Natural killer cell treated with Interleukin-12 subunit alpha and Interleukin-12 subunit beta and Interleukin-15 and Interleukin-18, amount 100 ng/mL, for 72 hours (primary cell): ENCODE measurements at regions not wholly inside any gene's neighbourhood (a gene's known extent, or its start where the extent isn't known, plus 50 kb on each side); places are given as distances from the start of the nearest gene placed in this dataset.

Experiments
- ATAC-seq, 2 donors: fragments of 150-1000 bp; cut with Tn5 transposase in 1 of 2; sonication (Bioruptor Pico), chemical (Tn5 transposase) in 1 of 2; 2 replicates each; pipeline ENCODE4 v1.10.0; 2021
- DNase-seq: peaks from one replicate; pipeline ENCODE4 v3.0.0; 2022; ENCODE audit warnings: low spot score
- H3K27ac Mint-ChIP-seq, 2 donors: 1 replicate in 1 of 2; 2 replicates in 1 of 2; pipeline ENCODE4 v1.8.0; 2022; ENCODE audit warnings: mixed read lengths in 2 of 2, mild to moderate bottlenecking in 1 of 2, moderate library complexity in 1 of 2
- H3K27me3 Mint-ChIP-seq, 2 donors: 1 replicate in 1 of 2; 2 replicates in 1 of 2; pipeline ENCODE4 v1.8.0; 2022; ENCODE audit warnings: mixed read lengths in 2 of 2
- H3K36me3 Mint-ChIP-seq: one replicate; pipeline ENCODE4 v1.8.0; 2022; ENCODE audit warnings: mixed read lengths
- H3K4me1 Mint-ChIP-seq, 2 donors: 1 replicate in 1 of 2; 2 replicates in 1 of 2; pipeline ENCODE4 v1.8.0; 2022; ENCODE audit warnings: low read depth in 2 of 2, mixed read lengths in 2 of 2, mild to moderate bottlenecking in 1 of 2
- H3K4me3 Mint-ChIP-seq: one replicate; pipeline ENCODE4 v1.8.0; 2022; ENCODE audit warnings: mixed read lengths
- H3K9me3 Mint-ChIP-seq: 2 replicates; pipeline ENCODE4 v1.8.0; 2022; ENCODE audit warnings: mixed read lengths

DNA sequence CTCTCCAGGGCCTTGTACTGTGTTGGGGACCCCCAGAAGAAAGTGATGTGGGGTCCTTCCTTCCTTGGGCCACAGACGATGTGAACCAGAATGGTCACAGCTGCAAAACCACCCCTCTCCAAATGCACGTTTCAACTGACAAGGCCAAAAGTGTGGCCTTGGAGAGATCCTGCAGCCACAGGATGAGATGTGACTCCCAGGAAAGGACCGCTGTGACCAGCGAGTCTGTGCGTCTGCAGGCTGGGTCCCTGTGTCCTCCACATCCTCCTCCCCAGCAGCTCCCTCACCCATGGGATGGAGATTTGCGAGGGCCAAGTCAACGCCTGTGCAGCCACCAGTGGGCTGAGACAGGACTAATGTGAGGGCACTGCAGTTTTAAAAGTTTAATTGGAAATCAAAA is 247.0 kb downstream of the ERMARD start:
- H3K9me3 Mint-ChIP-seq, result peaks cover 6% of the 10 kb centered on the region
- no peak for ATAC-seq
- no peak overlapping the region for H3K27ac Mint-ChIP-seq
- H3K4me3 Mint-ChIP-seq, result no peak overlapping the region
- no peak for DNase-seq
- peaks cover 8% of the 10 kb centered on the region for H3K36me3 Mint-ChIP-seq
- H3K4me1 Mint-ChIP-seq, result peaks cover 0 to 6% of the 10 kb centered on the region in 2 donors
- peaks cover 0 to 10% of the 10 kb centered on the region in 2 donors for H3K27me3 Mint-ChIP-seq

DNA sequence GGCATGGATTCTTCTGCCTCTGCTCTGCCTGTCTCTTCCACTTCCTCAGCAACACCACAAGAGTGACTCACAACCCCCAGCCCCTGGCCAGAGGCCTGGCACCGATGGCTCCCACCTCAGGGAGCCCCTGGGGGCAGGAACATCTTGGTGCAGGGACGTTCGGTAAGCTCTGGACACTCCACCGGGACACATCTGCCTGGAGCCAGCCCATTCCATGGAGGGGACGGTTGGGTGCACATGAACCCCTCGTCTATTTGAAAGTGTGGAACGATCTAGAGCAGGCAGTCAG is 246.5 kb downstream of the ERMARD start:
- Mint-ChIP-seq H3K4me3 (no peak overlapping the region), H3K36me3 (peaks cover 8% of the 10 kb centered on the region), H3K27ac (no peak overlapping the region), H3K9me3 (peaks cover 6% of the 10 kb centered on the region), H3K27me3 (peaks cover 0 to 10% of the 10 kb centered on the region in 2 donors), H3K4me1 (peaks cover 0 to 6% of the 10 kb centered on the region in 2 donors)
- DNase-seq, result no peak
- no peak for ATAC-seq

DNA sequence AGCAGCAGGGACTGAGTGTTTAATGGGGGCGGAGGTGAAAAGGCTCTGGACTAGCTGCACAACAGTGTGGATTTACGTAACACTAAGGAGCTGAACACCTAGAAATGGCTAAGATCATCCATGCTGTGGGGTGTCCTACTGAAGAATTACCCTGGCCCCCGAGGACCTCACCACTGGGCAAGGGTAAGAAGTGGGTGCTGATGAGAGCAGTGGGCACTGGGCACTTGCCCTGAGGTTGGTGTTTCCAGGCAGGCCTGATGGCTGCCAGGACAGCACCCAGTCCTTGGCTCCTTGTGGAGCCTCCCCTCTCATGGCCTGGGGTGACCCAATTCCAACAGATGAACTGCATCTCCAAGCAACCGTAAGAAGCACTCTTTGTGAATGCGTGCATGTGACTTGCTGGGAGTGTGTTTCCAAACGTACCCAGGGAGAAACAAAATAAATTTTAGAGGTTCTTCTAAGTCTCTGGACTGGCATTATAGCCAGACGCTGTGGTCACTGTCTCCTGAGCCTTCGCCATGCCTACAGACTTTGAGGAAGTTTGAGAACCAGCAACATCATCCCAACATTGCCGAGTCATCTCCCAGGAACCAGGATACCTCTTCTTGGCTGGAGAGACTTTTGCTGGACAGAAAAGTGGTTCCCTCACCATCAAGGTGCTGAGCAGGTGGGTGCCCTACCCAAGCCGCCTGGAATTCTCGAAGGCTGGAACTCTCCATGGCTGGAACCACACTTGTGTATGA is 245.9 kb downstream of the ERMARD start:
- peaks cover 0 to 6% of the 10 kb centered on the region in 2 donors for H3K4me1 Mint-ChIP-seq
- no peak overlapping the region for H3K4me3 Mint-ChIP-seq
- peaks cover 4% of the 10 kb centered on the region for H3K36me3 Mint-ChIP-seq
- peaks cover 3% of the 10 kb centered on the region for H3K9me3 Mint-ChIP-seq
- DNase-seq (no peak), ATAC-seq (no peak)
- H3K27me3 Mint-ChIP-seq, result peaks cover 0 to 10% of the 10 kb centered on the region in 2 donors
- no peak overlapping the region for H3K27ac Mint-ChIP-seq

DNA sequence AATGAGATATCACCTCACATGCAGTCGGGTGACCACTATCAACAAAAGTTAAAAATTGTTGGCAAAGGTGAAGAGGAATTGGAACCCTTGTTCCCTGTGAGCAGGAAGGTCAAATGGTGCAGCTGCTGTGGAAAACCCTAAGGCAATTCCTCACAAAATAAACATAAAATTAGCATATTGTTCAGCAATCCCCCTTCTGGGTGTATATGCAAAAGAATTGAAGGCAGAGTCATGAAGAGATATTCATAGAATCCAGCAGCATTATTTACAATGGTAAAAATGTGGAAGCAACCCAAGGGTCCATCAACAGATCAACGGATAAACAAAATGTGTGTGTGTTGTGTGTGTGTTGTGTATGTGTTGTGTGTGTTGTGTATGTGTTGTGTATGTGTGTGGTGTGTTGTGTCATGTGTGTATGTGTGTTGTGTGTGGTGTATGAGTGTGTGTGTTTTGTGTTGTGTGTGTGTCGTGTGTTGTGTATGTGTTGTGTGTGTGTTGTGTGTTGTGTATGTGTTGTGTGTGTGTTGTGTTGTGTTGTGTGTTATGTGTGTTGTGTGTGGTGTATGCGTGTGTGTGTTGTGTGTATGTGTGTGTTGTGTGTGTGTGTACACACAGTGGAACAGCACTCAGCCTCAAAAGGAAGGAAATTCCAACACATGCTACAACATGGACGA is 245.1 kb downstream of the ERMARD start:
- H3K27me3 Mint-ChIP-seq, result peaks cover 5 to 14% of the 10 kb centered on the region in 2 donors
- no peak overlapping the region for H3K27ac Mint-ChIP-seq
- no peaks in the 10 kb centered on the region for H3K9me3 Mint-ChIP-seq
- DNase-seq (no peak), ATAC-seq (no peak)
- no peak overlapping the region for H3K4me3 Mint-ChIP-seq
- peaks cover 8 to 9% of the 10 kb centered on the region in 2 donors for H3K4me1 Mint-ChIP-seq
- H3K36me3 Mint-ChIP-seq, result no peaks in the 10 kb centered on the region

DNA sequence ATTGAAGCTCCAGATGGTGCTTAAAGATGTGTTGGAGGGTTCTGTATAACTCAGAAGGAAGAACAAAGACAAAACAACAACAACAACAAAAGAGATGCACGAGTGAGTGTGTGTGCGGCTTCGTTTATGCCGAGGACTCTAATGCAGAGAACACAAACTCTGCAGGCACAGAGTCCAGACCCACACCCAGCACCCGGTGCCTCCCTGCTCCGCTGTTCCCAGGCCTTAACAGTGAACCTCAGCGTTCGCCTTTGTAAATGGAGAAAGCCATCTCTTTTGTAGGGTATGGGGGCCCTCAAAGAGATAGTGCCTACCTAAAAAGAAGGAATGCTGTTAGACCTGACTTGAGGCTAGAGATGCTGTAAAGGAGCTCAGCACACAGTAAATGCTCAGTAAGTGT is 243.3 kb downstream of the ERMARD start:
- Mint-ChIP-seq H3K4me3 (no peak overlapping the region), H3K27ac (no peak overlapping the region), H3K27me3 (peaks cover 14 to 15% of the 10 kb centered on the region in 2 donors), H3K36me3 (no peaks in the 10 kb centered on the region), H3K9me3 (no peaks in the 10 kb centered on the region), H3K4me1 (peaks cover 16 to 18% of the 10 kb centered on the region in 2 donors)
- DNase-seq (no peak), ATAC-seq (no peak)

DNA sequence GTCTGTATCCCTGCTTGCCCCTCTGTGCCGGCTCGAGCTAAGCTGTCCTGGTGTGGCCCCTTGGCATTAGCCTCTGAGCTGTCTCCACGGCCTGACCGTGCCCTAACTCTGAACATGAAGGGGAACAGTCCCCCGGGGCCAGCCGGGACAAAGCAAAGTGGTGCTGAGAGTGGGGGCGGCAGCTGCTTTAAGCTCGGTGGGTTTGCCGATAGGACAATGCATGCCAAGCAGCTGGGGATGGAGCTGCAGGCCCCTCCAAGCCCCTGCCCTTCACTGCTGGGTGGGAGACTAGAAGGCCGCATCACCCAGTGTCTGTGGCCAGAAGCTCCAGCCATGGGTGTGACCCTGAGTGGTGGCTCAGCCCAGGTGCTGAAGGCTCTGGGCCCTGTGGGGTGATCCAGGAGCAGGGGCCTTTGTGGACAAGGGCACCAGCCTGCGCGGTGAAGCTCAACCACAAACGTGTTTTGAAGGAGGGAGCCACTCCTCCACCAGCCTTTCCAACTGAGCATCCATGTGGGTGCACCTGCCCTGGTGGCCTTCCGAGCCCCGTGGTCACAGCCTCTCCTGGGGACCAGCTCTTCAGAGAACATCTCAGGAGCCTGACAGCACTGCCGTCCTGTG is 242.5 kb downstream of the ERMARD start:
- Mint-ChIP-seq H3K36me3 (no peaks in the 10 kb centered on the region), H3K9me3 (no peaks in the 10 kb centered on the region), H3K4me1 (peaks cover 20 to 24% of the 10 kb centered on the region in 2 donors), H3K27ac (no peak overlapping the region), H3K4me3 (no peak overlapping the region), H3K27me3 (peaks cover 20 to 21% of the 10 kb centered on the region in 2 donors)
- ATAC-seq, result no peak
- DNase-seq, result peak; percentile 59

DNA sequence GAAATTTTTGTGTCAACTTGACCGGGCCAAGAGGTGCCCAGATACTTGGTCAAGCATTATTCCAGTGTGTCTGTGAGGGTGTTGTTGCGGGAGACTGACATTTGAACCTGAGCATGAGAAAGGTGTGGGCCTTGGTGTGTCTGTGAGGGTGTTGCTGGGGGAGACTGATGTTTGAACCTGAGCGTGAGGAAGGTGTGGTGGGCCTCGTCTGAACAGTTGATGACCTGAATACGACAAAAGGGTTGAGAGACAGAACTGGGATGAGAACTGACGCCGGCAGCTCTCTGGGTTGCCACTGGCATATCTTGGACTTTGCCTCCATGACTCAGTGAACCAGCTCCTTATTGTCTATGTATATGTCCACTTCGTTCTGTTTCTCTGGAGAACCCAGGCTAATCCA is 240.5 kb downstream of the ERMARD start:
- no peak overlapping the region for H3K4me3 Mint-ChIP-seq
- H3K36me3 Mint-ChIP-seq, result no peaks in the 10 kb centered on the region
- no peaks in the 10 kb centered on the region for H3K9me3 Mint-ChIP-seq
- DNase-seq, result no peak
- H3K4me1 Mint-ChIP-seq, result peaks cover 17 to 24% of the 10 kb centered on the region in 2 donors
- H3K27ac Mint-ChIP-seq, result no peak overlapping the region
- H3K27me3 Mint-ChIP-seq, result peaks cover 20 to 21% of the 10 kb centered on the region in 2 donors
- no peak for ATAC-seq

- no peaks in the 10 kb centered on the region for H3K9me3 Mint-ChIP-seq
- ATAC-seq (no peak), DNase-seq (no peak)
- H3K27me3 Mint-ChIP-seq, result peaks cover 20 to 21% of the 10 kb centered on the region in 2 donors
- no peak overlapping the region for H3K27ac Mint-ChIP-seq
- no peak overlapping the region for H3K4me3 Mint-ChIP-seq
- peaks cover 17 to 24% of the 10 kb centered on the region in 2 donors for H3K4me1 Mint-ChIP-seq
- H3K36me3 Mint-ChIP-seq, result no peaks in the 10 kb centered on the region
Measured at GRCh38 chr6:169991031-169991390, 239.6 kb downstream of the ERMARD start.

- DNase-seq (no peak), ATAC-seq (peak; percentile 42 to 78)
- Mint-ChIP-seq H3K4me3 (no peak overlapping the region), H3K27me3 (peaks cover 17 to 20% of the 10 kb centered on the region in 2 donors), H3K4me1 (peaks cover 17 to 24% of the 10 kb centered on the region in 2 donors), H3K36me3 (no peaks in the 10 kb centered on the region), H3K9me3 (no peaks in the 10 kb centered on the region), H3K27ac (no peak overlapping the region)
Measured at GRCh38 chr6:169990095-169991030, 238.9 kb downstream of the ERMARD start.

DNA sequence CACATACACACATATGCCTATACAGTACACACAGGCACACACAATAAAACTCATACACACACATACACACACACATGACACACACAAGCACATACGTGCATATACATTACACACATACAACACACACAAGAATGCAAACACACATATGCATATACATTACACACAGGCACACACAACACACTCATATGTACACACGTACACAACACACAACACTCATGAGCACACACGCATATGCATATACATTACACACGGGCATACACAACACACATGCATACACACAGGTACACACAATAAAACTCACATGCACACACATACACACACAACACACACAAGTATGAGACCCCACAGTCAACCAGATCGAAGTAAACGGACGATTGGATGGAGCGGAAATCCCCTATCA is 238.2 kb downstream of the ERMARD start:
- ATAC-seq, result no peak
- Mint-ChIP-seq H3K36me3 (no peaks in the 10 kb centered on the region), H3K4me3 (no peak overlapping the region), H3K27ac (no peak overlapping the region), H3K27me3 (peaks cover 14 to 20% of the 10 kb centered on the region in 2 donors), H3K9me3 (no peaks in the 10 kb centered on the region), H3K4me1 (peaks cover 15 to 24% of the 10 kb centered on the region in 2 donors)
- DNase-seq, result no peak

GRCh38 chr6:169988769-169989550 is 237.5 kb downstream of the ERMARD start:
- Mint-ChIP-seq H3K27ac (no peak overlapping the region), H3K4me3 (no peak overlapping the region), H3K36me3 (no peaks in the 10 kb centered on the region), H3K9me3 (no peaks in the 10 kb centered on the region), H3K4me1 (peaks cover 15 to 24% of the 10 kb centered on the region in 2 donors), H3K27me3 (peaks cover 14 to 20% of the 10 kb centered on the region in 2 donors)
- no peak for DNase-seq
- no peak for ATAC-seq

- H3K4me3 Mint-ChIP-seq, result no peak overlapping the region
- peaks cover 16 to 20% of the 10 kb centered on the region in 2 donors for H3K27me3 Mint-ChIP-seq
- H3K9me3 Mint-ChIP-seq, result no peaks in the 10 kb centered on the region
- H3K27ac Mint-ChIP-seq, result no peak overlapping the region
- no peaks in the 10 kb centered on the region for H3K36me3 Mint-ChIP-seq
- DNase-seq (no peak), ATAC-seq (no peak)
- H3K4me1 Mint-ChIP-seq, result peaks cover 15 to 21% of the 10 kb centered on the region in 2 donors
Measured at GRCh38 chr6:169986848-169987498, 235.6 kb downstream of the ERMARD start.
